ENCODE measurements at regions not wholly inside any gene's neighbourhood (a gene's known extent, or its start where the extent isn't known, plus 50 kb on each side); places are given as distances from the start of the nearest gene placed in this dataset.

DNA sequence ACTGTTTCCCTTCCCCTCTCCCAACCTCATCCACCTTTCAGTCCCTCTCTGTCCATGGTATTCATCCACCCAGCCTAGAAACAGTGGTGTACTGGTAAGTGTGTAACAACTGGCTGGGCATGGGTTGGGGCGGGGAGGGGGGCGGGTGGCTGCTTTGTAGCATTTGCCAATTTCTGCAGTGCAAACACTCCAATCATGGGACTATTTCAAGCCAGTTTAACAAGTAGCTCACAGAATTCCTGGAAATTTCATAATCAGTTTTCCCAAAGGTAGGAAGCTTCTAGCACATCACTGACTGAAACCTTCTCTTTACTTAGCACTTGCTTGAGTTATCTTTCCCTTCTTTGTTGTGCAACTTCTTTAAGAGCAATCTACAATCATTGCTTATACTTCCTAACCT is 100.8 kb upstream of the WASF3 start:
- no peak for DNase-seq (ENCODE audit: low spot score)

DNA sequence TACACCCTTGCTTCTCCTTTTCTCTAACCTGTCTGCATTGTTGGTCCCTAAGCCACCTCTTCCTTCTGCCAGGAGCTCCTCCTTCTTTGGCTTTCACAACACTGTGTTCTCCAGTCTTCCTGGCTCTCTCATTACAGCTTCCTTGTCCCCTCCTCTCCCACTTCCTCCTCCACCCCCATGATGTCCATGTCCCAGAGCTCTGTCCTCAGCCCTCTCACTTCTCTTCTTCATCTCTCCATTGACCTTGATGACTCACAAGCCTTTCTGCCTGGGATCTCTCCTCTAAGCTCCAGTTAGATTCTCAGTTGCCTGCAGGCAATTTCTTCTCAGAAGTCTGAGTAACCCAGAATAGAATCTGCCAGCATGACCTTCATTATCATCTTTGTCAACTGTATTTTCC is 100.3 kb upstream of the WASF3 start:
- DNase-seq (ENCODE audit: low spot score) = no peak

DNA sequence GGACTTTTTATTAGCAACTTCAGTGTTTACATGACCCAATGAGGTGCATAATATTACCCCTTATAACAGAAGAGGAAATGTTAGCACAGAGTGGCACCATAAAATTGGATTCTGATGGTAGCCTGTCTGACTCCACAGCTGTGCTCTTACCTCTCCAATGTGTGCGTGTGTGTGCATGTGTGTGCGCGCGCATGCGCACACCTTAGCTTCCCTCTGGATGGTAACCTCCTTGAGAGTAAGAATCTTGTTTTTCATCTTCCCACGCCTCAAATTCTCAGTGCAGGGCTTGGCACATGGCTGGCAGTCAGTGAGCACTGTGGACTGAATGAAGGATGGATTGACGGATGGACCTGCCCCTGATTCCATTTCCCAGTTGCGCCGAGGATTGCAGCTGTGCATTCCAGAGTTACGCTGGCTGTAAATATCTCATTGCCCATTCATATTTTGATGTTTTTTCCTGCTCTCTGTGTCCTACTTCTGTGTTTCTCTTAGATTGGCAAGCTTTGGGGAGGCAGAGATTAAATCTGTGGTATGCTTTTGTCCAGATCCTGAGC is 99.2 kb upstream of the WASF3 start:
- no peak for DNase-seq (ENCODE audit: low spot score)

DNA sequence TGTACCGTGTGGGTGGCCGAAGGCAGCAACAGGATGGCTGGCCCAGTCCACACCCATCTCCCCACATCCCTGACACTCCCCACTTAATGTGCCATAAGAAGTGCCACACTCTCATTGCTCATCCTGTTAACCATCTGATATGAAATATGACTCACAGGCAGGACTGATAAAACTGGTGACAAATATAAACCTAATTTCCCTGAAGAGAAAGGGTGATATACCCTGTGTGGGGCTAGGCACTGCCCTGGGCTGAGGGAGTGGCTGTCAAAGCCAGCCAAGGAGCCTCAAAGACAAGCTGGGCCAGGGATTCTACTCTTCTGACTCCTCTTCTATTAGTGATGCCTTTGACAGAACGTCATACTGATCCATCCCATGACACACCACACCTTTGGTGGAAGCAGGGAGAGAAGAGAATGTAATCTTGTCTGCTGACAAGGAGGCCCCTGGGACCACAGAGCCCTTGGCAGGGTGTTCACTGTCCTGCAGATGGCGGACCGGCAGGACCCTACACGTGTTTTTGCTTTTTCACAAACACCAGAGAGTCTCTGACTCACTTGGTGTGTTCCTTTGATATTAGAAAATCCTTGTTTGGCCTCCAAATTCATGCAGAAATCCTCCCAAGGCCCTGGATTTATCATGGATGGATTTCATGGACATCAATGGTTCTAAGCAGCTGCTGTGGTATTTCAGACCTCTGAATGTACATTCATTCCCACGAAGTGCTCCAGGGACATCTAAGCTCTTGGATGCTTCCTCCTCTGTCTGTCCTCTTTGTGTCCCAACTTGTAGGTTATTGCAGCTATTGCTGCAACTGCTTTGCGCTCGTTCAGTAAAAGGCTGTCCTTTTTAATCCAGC is 98.0 kb upstream of the WASF3 start:
- DNase-seq (ENCODE audit: low spot score) = no peak

DNA sequence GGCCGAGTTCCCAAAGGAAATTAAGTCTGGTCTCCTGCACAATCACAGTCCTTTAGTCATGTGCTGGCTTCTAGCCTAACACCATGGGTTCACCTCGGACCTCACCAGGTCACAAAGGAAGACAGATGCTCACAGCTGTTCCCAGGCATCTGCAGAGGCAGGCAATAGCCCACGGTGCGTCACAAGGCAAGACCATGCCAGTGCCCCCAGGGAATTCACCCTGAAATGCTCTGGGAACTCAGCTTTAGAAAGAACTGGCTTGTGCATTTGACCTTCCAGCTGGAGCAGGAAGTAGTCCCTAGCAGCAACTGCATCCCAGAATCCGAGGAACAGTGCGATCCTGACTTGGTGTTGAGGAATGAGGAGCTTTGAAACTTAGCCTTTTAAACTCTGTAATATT is 96.8 kb upstream of the WASF3 start:
- peak; percentile 57 for DNase-seq (ENCODE audit: low spot score)

DNA sequence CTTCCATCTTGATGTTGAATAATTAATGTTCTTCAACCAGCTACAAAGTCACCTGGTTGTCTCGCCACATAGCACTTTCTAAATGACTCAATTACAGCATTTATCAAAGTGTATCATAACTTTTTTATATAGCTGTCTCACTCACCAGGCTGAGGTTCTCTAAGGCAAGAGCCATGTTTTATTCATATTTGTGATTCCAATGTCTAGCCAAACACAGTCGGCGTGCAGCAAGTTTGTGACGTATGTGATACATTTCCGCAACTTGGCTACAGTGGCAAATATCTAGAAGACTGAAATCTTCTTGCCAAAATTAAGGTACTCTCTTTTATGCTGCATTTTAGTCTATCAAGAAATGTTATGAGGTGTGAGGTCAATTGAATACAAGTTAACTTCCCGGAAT is 94.2 kb upstream of the WASF3 start:
- no peak for DNase-seq (ENCODE audit: low spot score)

DNA sequence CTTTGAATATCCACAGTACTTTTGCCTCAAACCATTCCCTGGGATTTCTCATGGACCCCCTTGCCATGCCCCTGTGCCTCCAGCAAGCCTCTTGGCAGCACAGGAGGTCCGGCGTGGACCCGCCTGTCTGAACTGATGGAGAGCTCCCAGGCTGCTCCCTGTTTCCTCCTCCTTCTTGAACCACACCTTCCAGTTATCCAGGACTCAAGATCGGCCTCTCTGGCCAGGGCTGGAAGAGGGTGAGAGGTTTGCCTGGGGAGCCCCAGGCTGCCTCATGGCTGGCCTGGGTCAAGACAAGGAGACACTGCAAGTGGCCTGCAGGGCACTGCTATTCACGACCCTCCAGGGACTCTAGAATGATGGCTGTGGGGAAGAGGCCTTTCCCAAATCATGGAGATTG is 93.6 kb upstream of the WASF3 start:
- no peak for DNase-seq (ENCODE audit: low spot score)

DNA sequence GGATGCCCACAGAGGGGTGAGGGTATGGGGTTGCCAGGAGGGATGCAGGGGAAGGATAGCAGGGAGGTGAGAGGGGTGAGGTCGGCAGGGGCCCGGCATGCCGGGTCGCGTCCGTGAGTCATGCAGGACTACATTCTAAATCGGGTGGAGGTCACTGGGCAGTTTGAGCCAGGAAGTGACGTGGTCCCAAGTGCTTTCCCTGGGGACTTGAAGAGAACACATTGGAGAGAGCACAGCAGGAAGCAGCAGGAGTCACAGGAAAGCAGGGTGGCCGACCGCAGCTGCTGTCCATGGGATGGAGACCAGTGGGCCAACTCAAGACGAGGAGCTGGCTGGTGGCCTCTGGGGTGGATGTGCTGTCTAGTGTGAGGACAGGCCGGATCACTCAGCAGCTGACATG is 92.0 kb upstream of the WASF3 start:
- no peak for DNase-seq (ENCODE audit: low spot score)

DNA sequence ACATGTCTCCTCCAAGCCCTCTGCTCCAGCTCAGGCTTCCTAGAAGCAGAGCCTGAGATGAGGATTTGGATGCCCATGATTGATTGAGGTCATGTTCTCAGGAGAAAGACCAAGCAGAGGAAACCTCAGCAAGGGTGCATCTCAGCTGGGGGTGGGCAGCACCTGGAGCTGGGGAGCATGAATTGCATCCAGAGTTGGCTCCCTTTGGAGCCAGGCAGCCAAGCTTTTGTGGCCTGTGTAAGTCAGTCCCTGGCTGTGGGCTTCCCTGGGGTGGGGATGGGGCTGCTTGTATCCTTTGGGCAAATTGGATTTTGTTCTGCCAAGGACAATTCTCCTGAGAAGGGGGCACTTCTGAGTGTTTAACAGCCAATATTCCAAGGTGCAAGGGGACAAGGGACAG is 91.5 kb upstream of the WASF3 start:
- DNase-seq (ENCODE audit: low spot score) = no peak

DNA sequence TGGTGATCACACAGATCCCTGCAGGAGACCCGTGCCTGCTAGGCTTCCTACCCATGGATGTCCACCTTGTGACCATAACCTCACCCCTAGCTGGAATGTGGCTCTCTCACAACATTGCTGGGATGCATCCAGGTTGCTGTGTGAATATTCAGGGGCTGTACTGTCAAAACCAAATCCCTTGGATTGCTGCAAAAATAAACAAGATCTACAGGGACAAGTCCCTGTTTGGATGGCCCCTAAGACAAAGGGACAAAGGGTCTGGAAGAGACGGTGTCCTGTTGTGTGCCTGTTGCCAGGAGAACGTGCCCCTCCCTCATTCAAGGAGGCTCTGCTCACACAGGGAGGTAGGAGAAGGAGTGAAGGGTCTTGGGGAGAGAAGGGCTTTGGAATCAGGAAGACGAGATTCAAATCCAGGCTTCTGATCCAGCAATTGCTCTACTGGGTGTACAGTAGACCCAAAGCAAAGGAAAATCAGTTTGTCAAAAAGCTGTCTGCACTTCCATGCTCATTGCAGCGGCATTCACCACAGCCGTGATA is 89.2 kb upstream of the WASF3 start:
- DNase-seq (ENCODE audit: low spot score) = no peak

DNA sequence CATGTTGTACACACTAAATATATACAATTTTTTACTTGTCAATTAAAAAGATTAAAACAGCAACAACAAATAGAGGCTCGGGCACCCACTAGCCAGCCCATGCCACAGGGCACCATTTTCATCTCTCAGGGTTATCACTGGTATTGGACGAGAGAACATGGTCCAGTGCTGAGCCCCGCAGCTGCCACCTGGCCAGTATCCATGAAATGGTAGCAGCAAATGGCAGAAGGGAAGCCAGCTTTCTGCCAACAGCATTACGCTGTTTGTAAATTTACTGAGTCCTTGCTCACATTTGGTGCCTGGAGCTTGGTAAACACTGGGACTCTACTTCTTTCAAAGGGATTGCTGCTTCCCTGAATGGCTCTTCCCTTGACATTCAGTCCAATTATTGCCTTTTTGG is 87.9 kb upstream of the WASF3 start:
- no peak for DNase-seq (ENCODE audit: low spot score)

DNA sequence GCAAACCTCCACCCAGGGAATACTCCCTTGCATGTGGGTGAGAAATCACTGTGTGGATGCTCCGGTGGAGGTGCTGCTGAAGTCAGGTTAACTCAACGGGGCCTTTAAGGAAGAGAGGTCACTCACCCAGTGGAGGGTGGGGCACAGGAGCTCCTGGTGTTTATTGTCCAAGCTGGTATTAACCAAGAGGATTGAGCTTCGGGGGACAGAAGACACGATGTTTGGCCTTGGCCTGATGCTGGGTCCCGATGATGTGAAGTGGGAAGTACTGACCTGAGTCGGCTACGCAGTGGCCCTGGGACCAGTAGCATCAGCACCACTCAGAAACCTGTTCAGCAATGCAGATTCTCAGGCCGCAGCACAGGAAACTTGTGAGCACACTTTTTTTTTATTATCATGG is 85.7 kb upstream of the WASF3 start:
- no peak for DNase-seq (ENCODE audit: low spot score)

DNA sequence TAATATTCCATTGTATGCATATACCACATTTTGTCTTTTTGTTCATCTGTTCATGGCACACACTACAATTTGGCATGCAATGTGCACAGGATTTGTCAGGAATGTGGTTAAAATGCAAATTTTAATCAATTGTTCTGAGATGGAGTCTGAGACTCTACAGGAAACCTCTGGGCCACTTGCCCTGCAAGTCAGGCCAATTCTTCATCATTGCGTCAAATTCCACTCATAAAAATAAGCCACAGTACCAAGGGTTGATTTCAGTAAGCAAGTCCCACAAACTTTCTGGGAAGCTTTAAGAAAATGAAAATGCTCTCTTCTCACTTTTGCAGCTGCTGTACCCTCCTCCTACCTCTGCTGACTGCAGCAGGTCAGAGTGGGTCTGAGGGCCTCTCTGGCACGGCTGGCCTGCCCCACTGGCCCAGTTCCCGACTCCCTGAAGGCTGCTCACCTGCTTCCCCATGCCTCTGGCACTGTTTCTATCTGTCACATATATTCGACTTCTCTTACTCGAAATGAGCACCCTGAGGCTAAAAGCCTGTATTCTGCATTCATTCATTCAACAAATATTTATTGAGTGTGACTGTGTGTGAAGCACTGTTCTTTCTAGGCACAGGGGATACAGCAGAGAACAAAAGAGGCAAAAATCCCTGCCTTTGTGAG is 83.8 kb upstream of the WASF3 start:
- no peak for DNase-seq (ENCODE audit: low spot score)

DNA sequence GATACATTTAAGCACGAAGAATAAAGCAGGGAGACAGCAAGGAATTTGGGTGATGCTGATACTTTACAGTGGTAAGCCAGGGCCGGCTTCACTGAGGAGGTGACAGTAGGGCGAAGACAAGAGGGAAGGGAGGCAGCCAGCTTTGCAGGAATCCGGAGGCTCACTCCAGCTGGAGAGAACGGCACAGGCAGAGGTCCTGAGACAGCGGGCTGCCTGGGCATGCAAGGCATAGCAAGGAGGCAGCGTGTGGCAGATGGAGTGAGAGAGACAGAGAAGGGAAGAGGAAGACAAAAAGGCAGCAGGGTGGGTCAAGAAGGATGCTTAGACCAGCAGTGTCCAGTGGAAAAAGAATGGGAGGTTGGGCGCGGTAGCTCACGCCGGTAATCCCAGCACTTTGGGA is 83.2 kb upstream of the WASF3 start:
- no peak for DNase-seq (ENCODE audit: low spot score)

DNA sequence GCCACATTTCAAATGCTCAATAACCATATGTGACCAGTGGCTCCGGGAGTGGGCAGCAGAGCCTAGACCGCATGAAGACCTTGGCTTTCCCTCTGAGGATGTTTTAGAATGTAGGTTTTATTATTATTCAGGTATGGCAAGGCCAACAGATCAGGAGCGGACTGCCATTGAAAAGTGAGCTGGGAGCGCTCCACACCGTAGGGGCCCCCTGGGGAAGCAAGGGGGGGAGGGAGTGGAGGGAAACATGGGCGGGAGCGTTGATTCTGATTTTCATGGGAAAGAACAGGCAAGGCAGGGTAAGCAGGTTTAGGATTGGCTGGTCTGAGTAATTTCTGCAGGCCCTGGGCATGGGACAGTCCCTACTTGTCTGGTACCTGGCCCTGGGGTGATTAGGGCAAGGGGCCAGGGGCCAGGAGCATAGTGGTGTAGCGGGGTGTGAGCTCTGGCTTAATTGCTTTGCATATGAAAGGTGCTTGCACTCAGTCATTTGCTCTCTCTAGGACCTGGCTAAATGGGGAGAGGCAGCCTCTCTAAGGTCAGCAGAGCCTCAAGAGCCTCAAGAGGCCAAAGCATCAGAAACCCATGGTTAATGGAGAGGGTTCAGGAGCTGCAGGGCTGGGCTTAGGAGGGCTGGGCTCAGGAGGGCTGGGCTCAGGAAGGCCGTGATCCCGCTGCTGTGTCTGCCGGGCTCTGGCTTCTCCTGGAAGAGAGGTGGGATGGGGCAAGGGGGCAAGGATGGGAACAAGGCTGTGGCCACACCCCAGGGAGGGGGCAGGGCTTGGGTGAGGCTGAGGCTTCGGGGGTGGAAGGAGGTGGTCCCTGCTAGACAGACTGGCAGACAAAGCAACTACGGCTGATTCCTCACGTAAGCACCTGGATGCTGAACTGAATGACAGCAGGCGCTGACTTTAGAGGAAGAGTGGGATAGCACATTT is 82.0 kb upstream of the WASF3 start:
- no peak for DNase-seq (ENCODE audit: low spot score)

DNA sequence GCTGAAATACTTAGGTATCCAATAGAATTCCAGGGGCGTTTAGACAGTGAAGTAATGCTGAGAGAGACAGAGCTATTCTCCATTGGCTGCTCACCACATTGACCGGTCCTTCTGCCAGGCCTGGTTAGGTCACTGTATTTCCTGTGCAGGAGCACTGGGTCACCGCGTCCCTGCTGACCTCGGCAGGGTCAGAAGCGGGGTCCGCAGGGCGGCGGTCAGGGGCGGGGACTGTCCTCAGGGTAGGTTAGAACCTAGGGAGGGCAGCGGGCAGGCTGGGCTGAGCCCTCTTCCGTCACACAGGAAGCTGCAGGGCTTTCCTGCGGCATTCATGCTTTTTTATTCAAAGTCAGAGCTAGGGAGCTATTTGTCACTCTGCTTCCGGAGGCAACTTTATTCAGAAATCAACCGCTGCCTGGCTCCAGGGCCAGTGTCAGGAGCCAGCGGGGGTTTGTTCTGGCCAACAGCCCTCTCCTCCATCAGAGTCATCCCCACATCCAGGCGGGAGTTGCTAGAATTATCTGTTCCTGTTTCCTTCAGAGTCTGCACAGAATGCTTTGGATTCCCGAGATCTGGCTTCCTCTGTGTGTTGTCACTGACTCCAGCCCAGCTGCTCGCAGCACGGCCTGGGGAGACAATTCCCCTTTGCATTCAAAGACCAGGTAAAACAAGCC is 81.2 kb upstream of the WASF3 start:
- DNase-seq (ENCODE audit: low spot score) = no peak

DNA sequence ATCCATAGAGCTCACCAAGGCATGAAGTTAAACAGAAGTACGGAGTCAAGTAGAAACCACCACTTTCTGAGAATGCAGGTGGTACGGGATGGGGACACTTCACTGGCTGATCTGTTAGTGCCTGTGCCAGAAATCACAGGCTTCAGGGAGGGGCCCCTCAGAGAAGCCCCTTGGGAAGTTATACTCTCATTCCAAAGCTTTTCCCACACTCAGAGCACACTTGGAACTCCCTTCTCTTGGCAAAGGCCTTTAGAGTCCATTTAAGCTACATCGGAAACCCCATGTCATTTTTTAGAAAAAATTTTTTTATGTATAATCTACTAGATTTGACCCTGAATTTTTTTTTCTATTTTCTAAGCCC is 80.7 kb upstream of the WASF3 start:
- DNase-seq (ENCODE audit: low spot score) = no peak

DNA sequence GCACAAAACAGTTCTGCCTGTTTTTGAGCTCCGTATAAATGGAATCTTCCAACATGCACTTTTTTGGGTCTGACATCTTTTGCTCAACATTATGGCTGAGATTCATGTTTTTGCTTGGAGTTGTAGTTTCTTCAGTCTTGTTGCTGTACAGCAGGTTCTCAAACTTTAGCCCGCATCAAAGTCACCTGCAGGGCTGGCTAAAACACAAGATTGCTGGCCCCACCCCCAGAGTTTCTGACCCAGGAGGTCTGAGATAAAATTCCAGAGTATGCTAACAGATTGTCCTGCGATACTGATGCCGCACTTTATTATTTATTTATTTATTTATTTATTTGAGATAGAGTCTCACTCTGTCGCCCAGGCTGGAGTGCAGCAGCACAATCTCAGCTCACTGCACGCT is 79.8 kb upstream of the WASF3 start:
- no peak for DNase-seq (ENCODE audit: low spot score)

DNA sequence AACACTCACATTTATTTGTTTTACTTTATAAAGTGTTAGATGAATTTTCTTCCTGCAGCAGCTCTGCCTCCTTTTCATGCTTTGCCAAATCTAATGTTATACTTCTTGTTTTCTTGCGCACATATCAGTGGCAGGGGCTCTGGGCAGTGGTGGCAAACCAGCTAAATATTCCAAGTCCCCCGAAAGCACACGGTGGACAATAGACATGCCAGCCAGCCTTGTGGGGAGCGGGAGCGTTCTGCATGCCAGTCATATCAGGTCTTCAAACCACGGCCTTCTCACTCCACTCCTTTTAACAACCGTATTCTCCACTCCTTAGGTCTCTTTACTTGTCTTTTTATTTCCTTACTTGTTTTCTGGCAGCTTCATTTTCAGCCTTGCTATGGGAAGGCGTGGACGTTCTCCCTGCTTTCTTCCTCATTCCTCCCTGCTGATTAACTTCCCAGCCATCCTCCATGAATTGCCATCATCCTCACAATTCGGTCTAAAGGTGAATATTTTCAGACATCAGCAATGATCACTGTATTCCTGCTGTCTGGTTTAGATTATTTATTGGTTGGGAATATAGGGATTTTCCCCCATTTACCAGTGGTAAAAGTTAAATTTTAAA is 77.1 kb upstream of the WASF3 start:
- no peak for DNase-seq (ENCODE audit: low spot score)

DNA sequence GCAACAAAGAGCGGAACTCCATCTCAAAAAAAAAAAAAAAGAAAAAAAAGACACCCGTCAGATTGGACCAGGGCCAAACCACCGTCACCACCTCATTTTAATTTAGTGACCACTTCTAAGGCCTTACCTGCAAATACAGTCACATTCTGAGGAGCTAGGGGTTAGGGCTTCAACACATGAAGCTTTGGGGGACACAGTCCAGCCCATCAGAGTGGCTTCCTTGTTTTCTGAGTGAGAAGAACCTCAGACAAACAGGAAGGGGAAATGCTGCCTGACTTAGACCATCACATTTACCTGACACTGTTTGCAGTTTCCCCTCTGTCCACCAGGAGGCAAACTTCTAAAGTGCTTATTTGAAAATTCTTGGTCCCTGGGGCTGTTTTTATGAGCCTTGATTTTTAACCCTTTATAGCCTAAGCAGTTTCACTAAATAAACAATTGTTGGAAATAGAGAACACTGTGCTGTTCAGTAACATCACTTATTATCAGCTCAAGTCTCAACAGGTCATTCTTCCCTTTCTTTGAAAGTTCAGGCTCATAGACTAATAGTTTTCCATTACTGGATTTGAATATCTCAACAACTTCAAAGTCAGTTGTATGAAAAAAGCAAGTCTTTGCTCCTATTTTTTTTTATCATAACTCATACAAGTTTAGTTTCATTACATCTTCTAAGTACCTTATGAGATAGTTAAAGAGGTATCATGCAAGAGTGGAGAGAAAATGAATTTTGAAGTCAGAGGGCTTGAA is 74.9 kb upstream of the WASF3 start:
- DNase-seq (ENCODE audit: low spot score) = peak; percentile 64

Data from mucosa of gallbladder (tissue), 1 donor.